HepG2 (cell line): ENCODE measurements at regions not wholly inside any gene's neighbourhood (a gene's known extent, or its start where the extent isn't known, plus 50 kb on each side); places are given as distances from the start of the nearest gene placed in this dataset.
"Not testable (repeated sequence)": the region's sequence is repeated elsewhere in the genome, so short reads cannot be mapped to it uniquely, and the experiment has no call there.

Experiments used
- ATAC-seq: fragments of 200-7000 bp; cut with Tn5 transposase; 3 replicates; pipeline ENCODE4 v1.9.1; 2020; ENCODE audit warnings: mild to moderate bottlenecking, moderate library complexity
- BruUV-seq: library from RNA; stranded (reverse); fragments of 400-500 nt; replicated peaks from 2 replicates; lab custom pipeline; 2021; lab: Mats Ljungman, UMichigan
- CTCF ChIA-PET: fragments of 300-600 bp; formaldehyde crosslinking; extraction: SDS; loops from one replicate; lab custom pipeline; 2021; ENCODE audit warnings: low total read pairs, inconsistent platforms, low intra/inter-chr PET ratio; lab: Yijun Ruan, JAX
- POLR2A ChIA-PET: fragments of 350-600 bp; sonication (Branson Sonifier 250); formaldehyde crosslinking; loops from one replicate; lab custom pipeline; 2020; ENCODE audit warnings: antibody characterized with exemption, inconsistent platforms; lab: Yijun Ruan, JAX
- DNase-seq: peaks from one replicate; pipeline ENCODE4 v3.0.0-alpha.2; 2015; ENCODE audit warnings: low spot score
- FAIRE-seq: peaks from 3 replicates; lab custom pipeline; 2011; peaks lifted over from hg19 to GRCh38; lab: Jason Lieb, UNC
- H2AFZ ChIP-seq: one replicate; pipeline ENCODE4 v1.6.1; 2011; ENCODE audit warnings: low read length, inconsistent platforms
- H3K27ac ChIP-seq: fragments of 300-600 bp; 3 replicates; pipeline ENCODE4 v1.8.0; 2011; ENCODE audit warnings: mixed run types, mild to moderate bottlenecking, mixed read lengths, low read length, inconsistent platforms; ENCODE audit not compliant: insufficient read depth; ENCODE audit errors: extremely low read length
- H3K27me3 ChIP-seq, 2 experiments: fragments of 200-600 bp in 1 of 2; 2 replicates in 1 of 2; 3 replicates in 1 of 2; pipeline versions ENCODE4 v1.6.0 to v1.8.0; 2011; ENCODE audit warnings: low read length in 2 of 2, mild to moderate bottlenecking in 2 of 2, moderate library complexity in 2 of 2, inconsistent platforms in 1 of 2; ENCODE audit not compliant: insufficient read depth in 2 of 2, control insufficient read depth in 1 of 2
- H3K36me3 ChIP-seq, 2 experiments: fragments of 200-600 bp in 1 of 2; replicated peaks in 1 of 2; 2 replicates in 1 of 2; 3 replicates in 1 of 2; pipeline versions ENCODE4 v1.5.1 to v1.8.0; 2011; ENCODE audit warnings: low read length in 2 of 2, inconsistent platforms in 1 of 2; ENCODE audit not compliant: insufficient read depth in 2 of 2, control insufficient read depth in 1 of 2
- H3K4me1 ChIP-seq: 2 replicates; pipeline ENCODE4 v1.5.1; 2012; ENCODE audit warnings: low read length, inconsistent platforms; ENCODE audit not compliant: insufficient read depth
- H3K4me2 ChIP-seq: 2 replicates; pipeline ENCODE4 v1.6.0; 2011; ENCODE audit warnings: low read depth, low read length, inconsistent platforms
- H3K4me3 ChIP-seq, 3 experiments: fragments of 200-600 bp in 1 of 3; sonication (generic), shearing (Covaris generic) in 1 of 3; replicated peaks in 1 of 3; 2 replicates each; pipeline ENCODE4 v1.5.1; 2011 to 2016; ENCODE audit warnings: low read length in 3 of 3, inconsistent platforms in 2 of 3, low read depth in 2 of 3, mild to moderate bottlenecking in 2 of 3, control low read depth in 1 of 3, mixed read lengths in 1 of 3; ENCODE audit not compliant: insufficient read depth in 1 of 3
- H3K79me2 ChIP-seq: one replicate; pipeline ENCODE4 v1.6.1; 2011; ENCODE audit warnings: low read length, inconsistent platforms; ENCODE audit not compliant: insufficient read depth
- H3K9ac ChIP-seq: 2 replicates; pipeline ENCODE4 v1.6.0; 2011; ENCODE audit warnings: mild to moderate bottlenecking, low read depth, low read length, inconsistent platforms; ENCODE audit not compliant: insufficient read depth
- H3K9me3 ChIP-seq: 2 replicates; pipeline ENCODE4 v1.5.1; 2012; ENCODE audit warnings: mild to moderate bottlenecking, low read length
- H4K20me1 ChIP-seq: 2 replicates; pipeline ENCODE4 v1.6.0; 2011; ENCODE audit warnings: inconsistent platforms, mild to moderate bottlenecking, low read length, moderate library complexity; ENCODE audit not compliant: insufficient read depth
- FOSL2 ChIP-seq: sonication (generic); formaldehyde crosslinking; IDR thresholded peaks from 2 replicates; pipeline ENCODE4 v1.4.0; 2020; ENCODE audit warnings: missing genetic modification reagents
- POLR2G ChIP-seq: fragments of 200-400 bp; formaldehyde crosslinking; IDR thresholded peaks from 2 replicates; pipeline ENCODE4 v1.6.1; 2018; ENCODE audit warnings: mild to moderate bottlenecking, low read depth, low read length, moderate library complexity
- SMC3 ChIP-seq: IDR thresholded peaks from 2 replicates; pipeline ENCODE4 v1.6.1; 2011; ENCODE audit warnings: low read length, improper control_type of control experiment
- ZBTB46 ChIP-seq: sonication (generic); formaldehyde crosslinking; IDR thresholded peaks from 2 replicates; pipeline ENCODE4 v1.4.0; 2020; ENCODE audit warnings: mild to moderate bottlenecking, missing genetic modification reagents, borderline replicate concordance
- ZFX ChIP-seq: sonication (generic); formaldehyde crosslinking; IDR thresholded peaks from 2 replicates; pipeline ENCODE4 v1.4.0; 2020; ENCODE audit warnings: mild to moderate bottlenecking, low read depth, missing genetic modification reagents, moderate library complexity
- ZNF263 ChIP-seq: sonication (generic); formaldehyde crosslinking; IDR thresholded peaks from 2 replicates; pipeline ENCODE4 v1.4.0; 2020; ENCODE audit warnings: missing genetic modification reagents
- WGBS: methylation state at CpG from one replicate; pipeline ENCODE4 v1.1.6; 2017; ENCODE audit warnings: low lambda C conversion rate; 5-methylcytosine and 5-hydroxymethylcytosine counted together
- in situ Hi-C: cut with HindIII; loops from 2 replicates; pipeline ENCODE4 v1.10.0; 2017; ENCODE audit warnings: low pct_unique_long_range_greater_than_20kb; ENCODE audit not compliant: extremely low pct_ligation_motif_present
- intact Hi-C: fragments of 100-400 bp; cut with micrococcal nuclease; formaldehyde crosslinking; loops from one replicate; pipeline ENCODE4 v1.10.0; 2022; ENCODE audit not compliant: unreplicated experiment

- no TSS peak for BruUV-seq
- FAIRE-seq (no peak), ATAC-seq (peak; percentile 67), DNase-seq (no peak)
- H3K9me3 ChIP-seq = no peaks in the 10 kb centered on the region
- H3K27ac ChIP-seq = no peak overlapping the region
- intact Hi-C loops = no loop called here
- H2AFZ ChIP-seq = no peak overlapping the region
- H3K9ac ChIP-seq = no peak overlapping the region
- CTCF ChIA-PET = no interaction called here
- H3K27me3 ChIP-seq = no peaks in the 10 kb centered on the region
- in situ Hi-C loops = no loop called here
- no peaks in the 10 kb centered on the region for H3K79me2 ChIP-seq
- H4K20me1 ChIP-seq = no peaks in the 10 kb centered on the region
- 60% methylated on average over 29 of the region's 35 CpGs for WGBS
- no peak overlapping the region for H3K4me3 ChIP-seq
- no peaks in the 10 kb centered on the region for H3K36me3 ChIP-seq
- H3K4me2 ChIP-seq = no peak overlapping the region
- no peak for TF ChIP-seq ZBTB46 (CRISPR knock-in tag)
- no peak for TF ChIP-seq FOSL2 (CRISPR knock-in tag)
- no peak for TF ChIP-seq SMC3
- no peak for TF ChIP-seq POLR2G
- TF ChIP-seq ZNF263 (CRISPR knock-in tag) = 0 out of 2 replicates have a peak, but pooled peaks have one; percentile 25
- no peak for TF ChIP-seq ZFX (CRISPR knock-in tag)
- TF ChIP-seq, all 625 proteins: peak for 1
- POLR2A ChIA-PET = no interaction called here
- no peaks in the 10 kb centered on the region for H3K4me1 ChIP-seq
Observed at GRCh38 chr22:16717699-16718558, 107.3 kb downstream of the XKR3 start.

- H3K4me1 ChIP-seq, DNase-seq, H3K36me3 ChIP-seq, CTCF ChIA-PET, POLR2A ChIA-PET, intact Hi-C loops, H3K9ac ChIP-seq, H4K20me1 ChIP-seq, H3K4me3 ChIP-seq, H3K79me2 ChIP-seq, in situ Hi-C loops, FAIRE-seq, H3K27ac ChIP-seq, ATAC-seq, H2AFZ ChIP-seq, H3K4me2 ChIP-seq, H3K27me3 ChIP-seq, H3K9me3 ChIP-seq, BruUV-seq: not testable (repeated sequence)
- WGBS = 5% methylated on average over 3 of the region's 3 CpGs
Observed at GRCh38 chr22:16714568-16714967, 110.6 kb downstream of the XKR3 start.

GRCh38 chr22:16702318-16702870, 109.8 kb upstream of the CCT8L2 start:
- in situ Hi-C loops, H3K9me3 ChIP-seq, H3K9ac ChIP-seq, H3K4me3 ChIP-seq, ATAC-seq, FAIRE-seq, POLR2A ChIA-PET, H3K27ac ChIP-seq, H2AFZ ChIP-seq, BruUV-seq, H3K27me3 ChIP-seq, H3K4me1 ChIP-seq, H4K20me1 ChIP-seq, H3K36me3 ChIP-seq, H3K4me2 ChIP-seq, CTCF ChIA-PET, DNase-seq, intact Hi-C loops, H3K79me2 ChIP-seq: not testable (repeated sequence)
- 0% methylated on average over 2 of the region's 2 CpGs for WGBS
